Hepatocyte (in vitro differentiated cells): ENCODE measurements at regions not wholly inside any gene's neighbourhood (a gene's known extent, or its start where the extent isn't known, plus 50 kb on each side); places are given as distances from the start of the nearest gene placed in this dataset.

Experiments
- EZH2phosphoT487 ChIP-seq: fragments of 200-600 bp; sonication (generic); IDR thresholded peaks from one replicate; pipeline ENCODE4 v1.6.1; 2018; ENCODE audit warnings: antibody characterized with exemption, mild to moderate bottlenecking, low read depth, moderate library complexity; ENCODE audit not compliant: unreplicated experiment, severe bottlenecking
- TF ChIP-seq, protein P1 (sequence below): fragments of 200-600 bp; sonication (generic); IDR thresholded peaks from 2 replicates; pipeline ENCODE4 v1.5.1; 2016; ENCODE audit warnings: antibody characterized with exemption, mild to moderate bottlenecking; ENCODE audit not compliant: poor library complexity

DNA sequence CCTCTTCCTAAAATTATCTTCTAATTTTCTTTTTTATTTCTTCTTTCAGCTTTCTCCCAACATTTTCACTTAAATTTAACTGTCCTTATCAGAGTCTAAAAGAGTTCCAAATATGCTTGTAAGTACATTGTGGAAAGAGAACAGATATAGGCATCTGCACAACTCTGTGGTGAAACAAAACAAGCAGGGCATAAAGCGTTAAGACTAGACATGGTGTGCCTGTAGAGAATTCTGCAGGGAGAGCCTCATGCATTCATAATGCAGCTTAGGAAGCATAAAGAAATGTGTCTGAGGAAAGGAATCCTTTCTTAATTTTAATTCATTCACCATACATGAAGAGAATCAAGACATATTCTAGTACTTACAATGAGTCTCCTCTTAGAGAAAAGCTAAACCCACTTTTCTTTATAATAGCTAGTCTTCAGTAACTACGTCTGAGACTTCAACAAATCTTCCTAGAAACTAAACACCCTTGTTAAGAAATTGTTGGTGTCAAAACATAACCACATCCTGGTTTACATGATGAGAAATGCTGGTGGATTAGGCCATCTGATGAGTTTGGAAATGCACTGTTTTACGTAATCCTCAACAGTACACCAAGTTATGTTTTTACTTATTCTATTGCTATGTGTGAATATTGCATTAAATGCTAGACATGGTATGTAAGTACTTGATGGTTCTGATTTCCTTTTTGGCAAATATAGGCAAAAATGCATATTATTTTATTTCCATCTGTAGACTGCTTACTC, 307.8 kb upstream of the GIMD1 start:
- TF ChIP-seq, protein P1, sequence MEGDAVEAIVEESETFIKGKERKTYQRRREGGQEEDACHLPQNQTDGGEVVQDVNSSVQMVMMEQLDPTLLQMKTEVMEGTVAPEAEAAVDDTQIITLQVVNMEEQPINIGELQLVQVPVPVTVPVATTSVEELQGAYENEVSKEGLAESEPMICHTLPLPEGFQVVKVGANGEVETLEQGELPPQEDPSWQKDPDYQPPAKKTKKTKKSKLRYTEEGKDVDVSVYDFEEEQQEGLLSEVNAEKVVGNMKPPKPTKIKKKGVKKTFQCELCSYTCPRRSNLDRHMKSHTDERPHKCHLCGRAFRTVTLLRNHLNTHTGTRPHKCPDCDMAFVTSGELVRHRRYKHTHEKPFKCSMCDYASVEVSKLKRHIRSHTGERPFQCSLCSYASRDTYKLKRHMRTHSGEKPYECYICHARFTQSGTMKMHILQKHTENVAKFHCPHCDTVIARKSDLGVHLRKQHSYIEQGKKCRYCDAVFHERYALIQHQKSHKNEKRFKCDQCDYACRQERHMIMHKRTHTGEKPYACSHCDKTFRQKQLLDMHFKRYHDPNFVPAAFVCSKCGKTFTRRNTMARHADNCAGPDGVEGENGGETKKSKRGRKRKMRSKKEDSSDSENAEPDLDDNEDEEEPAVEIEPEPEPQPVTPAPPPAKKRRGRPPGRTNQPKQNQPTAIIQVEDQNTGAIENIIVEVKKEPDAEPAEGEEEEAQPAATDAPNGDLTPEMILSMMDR, result no peak
- no peak for TF ChIP-seq EZH2phosphoT487
